Sigmoid colon (tissue), 4 donors: ENCODE measurements at regions not wholly inside any gene's neighbourhood (a gene's known extent, or its start where the extent isn't known, plus 50 kb on each side); places are given as distances from the start of the nearest gene placed in this dataset.
"Not testable (repeated sequence)": the region's sequence is repeated elsewhere in the genome, so short reads cannot be mapped to it uniquely, and the experiment has no call there.

Experiments
- CTCF ChIP-seq, 4 experiments: fragments of 450-650 bp in 3 of 4; fragments of 200-600 bp in 1 of 4; IDR thresholded peaks; one replicate each; pipeline ENCODE4 v1.5.1; 2016 to 2019; ENCODE audit warnings: antibody characterized with exemption in 4 of 4, mild to moderate bottlenecking in 3 of 4, moderate library complexity in 2 of 4
- EP300 ChIP-seq, 4 donors: sonication (generic); formaldehyde crosslinking; IDR thresholded peaks; one replicate each; pipeline ENCODE4 v1.6.1; 2017; ENCODE audit warnings: antibody characterized with exemption in 4 of 4
- POLR2A ChIP-seq, 2 donors: fragments of 450-650 bp; IDR thresholded peaks; one replicate each; pipeline ENCODE4 v1.6.1; 2016; ENCODE audit warnings: antibody characterized with exemption in 2 of 2, mild to moderate bottlenecking in 2 of 2, moderate library complexity in 2 of 2
- POLR2AphosphoS5 ChIP-seq, 4 donors: sonication (generic); formaldehyde crosslinking; IDR thresholded peaks; one replicate each; pipeline ENCODE4 v1.6.1; 2017; ENCODE audit warnings: antibody characterized with exemption in 4 of 4

DNA sequence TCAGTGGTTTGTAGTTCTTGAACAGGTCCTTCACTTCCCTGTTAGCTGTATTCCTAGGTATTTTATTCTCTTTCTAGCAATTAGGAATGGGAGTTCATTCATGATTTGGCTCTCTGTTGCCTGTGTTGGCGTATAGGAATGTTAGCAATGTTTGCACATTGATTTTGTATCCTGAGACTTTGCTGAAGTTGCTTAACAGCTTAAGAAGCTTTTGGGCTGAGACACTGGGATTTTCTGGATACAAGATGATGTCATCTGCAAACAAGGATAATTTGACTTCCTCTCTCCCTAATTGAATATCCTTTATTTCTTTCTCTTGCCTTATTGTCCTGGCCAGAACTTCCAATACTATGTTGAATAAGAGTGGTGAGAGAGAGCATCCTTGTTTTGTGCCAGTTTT, 121.8 kb upstream of the RASA1 start:
- not testable (repeated sequence) for TF ChIP-seq CTCF, POLR2A, POLR2AphosphoS5, EP300 (IDR thresholded peaks at IDR 0.05)
